Mesothelial cell of epicardium (in vitro differentiated cells): ENCODE measurements at regions not wholly inside any gene's neighbourhood (a gene's known extent, or its start where the extent isn't known, plus 50 kb on each side); places are given as distances from the start of the nearest gene placed in this dataset.

Source experiments
- DNase-seq, 2 experiments: peaks; one replicate each; pipeline ENCODE4 v3.0.0; 2021; ENCODE audit warnings: low spot score in 2 of 2; ENCODE audit not compliant: unreplicated experiment in 2 of 2
- H3K27ac Mint-ChIP-seq: 2 replicates; pipeline ENCODE4 v1.8.0; 2021; ENCODE audit warnings: mixed read lengths
- H3K27me3 Mint-ChIP-seq: 2 replicates; pipeline ENCODE4 v1.8.0; 2021; ENCODE audit warnings: low read depth, mixed read lengths
- H3K36me3 Mint-ChIP-seq: 2 replicates; pipeline ENCODE4 v1.8.0; 2021; ENCODE audit warnings: mixed read lengths
- H3K4me1 Mint-ChIP-seq: 2 replicates; pipeline ENCODE4 v1.8.0; 2021; ENCODE audit warnings: mixed read lengths
- H3K4me3 Mint-ChIP-seq: 2 replicates; pipeline ENCODE4 v1.8.0; 2021; ENCODE audit warnings: mild to moderate bottlenecking, moderate library complexity, mixed read lengths
- H3K9me3 Mint-ChIP-seq: 2 replicates; pipeline ENCODE4 v1.8.0; 2021; ENCODE audit warnings: mixed read lengths
- TF ChIP-seq, protein P1 (sequence below): fragments of 200-600 bp; sonication (generic); IDR thresholded peaks from one replicate; pipeline ENCODE4 v1.5.0; 2021; ENCODE audit warnings: antibody characterized with exemption; ENCODE audit not compliant: unreplicated experiment

DNA sequence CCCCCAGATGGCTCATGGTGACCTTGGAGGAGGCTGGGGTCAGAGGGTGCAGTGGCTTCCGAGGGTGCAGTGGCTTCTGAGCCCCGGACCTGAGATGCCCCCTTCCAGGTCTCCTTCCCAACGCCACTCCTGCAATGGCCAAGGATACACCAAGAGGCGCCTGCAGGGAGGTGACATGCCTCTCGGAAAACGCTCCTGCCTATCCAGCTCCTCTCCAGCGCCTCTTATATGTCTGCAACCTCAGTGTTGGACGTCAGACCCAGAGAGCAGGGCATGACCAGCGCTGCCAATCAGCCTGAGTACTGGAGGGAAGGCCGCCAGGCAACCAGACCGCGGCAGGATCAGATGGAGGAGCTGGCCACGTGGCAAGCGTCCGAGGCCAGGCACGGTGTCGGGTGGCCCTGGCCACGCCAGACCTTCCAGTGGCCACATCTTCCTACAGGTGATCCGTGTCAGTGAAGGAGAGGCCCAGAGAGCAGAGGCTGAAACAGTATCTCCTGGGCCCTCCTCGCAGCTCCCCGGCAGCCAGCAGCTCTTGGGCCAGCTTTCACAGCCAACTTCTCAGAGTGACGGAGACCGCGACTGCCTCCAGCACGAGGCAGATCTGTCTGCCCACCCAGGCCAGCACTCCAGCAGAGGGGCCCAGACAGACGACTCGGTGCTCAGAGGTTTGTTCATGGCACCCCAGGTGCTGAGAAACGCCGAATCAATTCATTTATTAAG, 199.5 kb upstream of the SALL3 start:
- Mint-ChIP-seq H3K27me3 (peaks cover 8% of the 10 kb centered on the region), H3K4me3 (no peak overlapping the region), H3K4me1 (no peaks in the 10 kb centered on the region), H3K27ac (no peak overlapping the region), H3K36me3 (no peaks in the 10 kb centered on the region), H3K9me3 (no peaks in the 10 kb centered on the region)
- TF ChIP-seq, protein P1, sequence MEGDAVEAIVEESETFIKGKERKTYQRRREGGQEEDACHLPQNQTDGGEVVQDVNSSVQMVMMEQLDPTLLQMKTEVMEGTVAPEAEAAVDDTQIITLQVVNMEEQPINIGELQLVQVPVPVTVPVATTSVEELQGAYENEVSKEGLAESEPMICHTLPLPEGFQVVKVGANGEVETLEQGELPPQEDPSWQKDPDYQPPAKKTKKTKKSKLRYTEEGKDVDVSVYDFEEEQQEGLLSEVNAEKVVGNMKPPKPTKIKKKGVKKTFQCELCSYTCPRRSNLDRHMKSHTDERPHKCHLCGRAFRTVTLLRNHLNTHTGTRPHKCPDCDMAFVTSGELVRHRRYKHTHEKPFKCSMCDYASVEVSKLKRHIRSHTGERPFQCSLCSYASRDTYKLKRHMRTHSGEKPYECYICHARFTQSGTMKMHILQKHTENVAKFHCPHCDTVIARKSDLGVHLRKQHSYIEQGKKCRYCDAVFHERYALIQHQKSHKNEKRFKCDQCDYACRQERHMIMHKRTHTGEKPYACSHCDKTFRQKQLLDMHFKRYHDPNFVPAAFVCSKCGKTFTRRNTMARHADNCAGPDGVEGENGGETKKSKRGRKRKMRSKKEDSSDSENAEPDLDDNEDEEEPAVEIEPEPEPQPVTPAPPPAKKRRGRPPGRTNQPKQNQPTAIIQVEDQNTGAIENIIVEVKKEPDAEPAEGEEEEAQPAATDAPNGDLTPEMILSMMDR, result no peak
- no peak for DNase-seq

DNA sequence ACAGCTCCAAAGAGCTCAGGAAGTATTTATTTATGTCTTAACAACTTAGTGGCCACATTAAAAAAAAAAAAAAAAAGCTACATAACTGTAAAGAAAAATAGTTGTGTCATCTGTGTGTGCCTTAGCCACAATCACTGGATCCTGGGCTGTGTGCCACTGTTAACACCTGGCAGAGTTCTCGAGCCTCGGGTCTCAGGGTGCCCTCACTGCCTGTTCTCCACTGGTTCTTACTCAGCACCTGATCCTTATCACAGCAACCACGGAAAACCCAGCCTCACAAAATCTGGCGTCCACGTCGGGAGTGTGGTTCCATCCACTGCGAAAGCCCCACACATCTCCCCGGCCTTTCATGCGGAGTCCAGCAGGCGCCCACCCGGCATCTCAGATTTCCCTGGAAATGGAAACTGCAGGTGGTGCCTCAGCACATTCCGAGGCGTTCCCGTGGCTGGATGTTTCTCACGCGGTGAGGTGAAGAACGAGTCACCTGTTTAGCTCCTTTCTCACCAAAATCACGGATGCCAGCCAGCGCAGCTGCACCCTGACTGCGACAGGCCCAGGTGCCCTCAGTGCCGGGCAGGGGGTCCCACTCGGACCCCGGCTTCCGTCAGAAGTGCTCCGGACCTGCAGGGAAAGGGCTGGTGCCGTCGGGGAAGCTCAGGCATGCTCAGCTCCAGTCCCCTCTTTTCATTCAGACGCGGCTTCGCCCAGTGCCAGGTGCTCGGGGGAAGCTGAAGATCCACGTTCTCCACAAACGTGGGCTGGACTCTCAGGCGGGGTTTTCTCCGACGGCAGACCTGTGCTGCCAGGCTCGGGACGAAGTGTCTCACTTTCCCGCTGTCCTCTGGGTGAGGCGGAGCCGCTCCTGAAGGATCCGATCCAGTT, 198.7 kb upstream of the SALL3 start:
- Mint-ChIP-seq H3K9me3 (no peaks in the 10 kb centered on the region), H3K27me3 (peaks cover 8% of the 10 kb centered on the region), H3K4me3 (no peak overlapping the region), H3K36me3 (no peaks in the 10 kb centered on the region), H3K27ac (no peak overlapping the region), H3K4me1 (no peaks in the 10 kb centered on the region)
- TF ChIP-seq, protein P1, result no peak
- no peak for DNase-seq

DNA sequence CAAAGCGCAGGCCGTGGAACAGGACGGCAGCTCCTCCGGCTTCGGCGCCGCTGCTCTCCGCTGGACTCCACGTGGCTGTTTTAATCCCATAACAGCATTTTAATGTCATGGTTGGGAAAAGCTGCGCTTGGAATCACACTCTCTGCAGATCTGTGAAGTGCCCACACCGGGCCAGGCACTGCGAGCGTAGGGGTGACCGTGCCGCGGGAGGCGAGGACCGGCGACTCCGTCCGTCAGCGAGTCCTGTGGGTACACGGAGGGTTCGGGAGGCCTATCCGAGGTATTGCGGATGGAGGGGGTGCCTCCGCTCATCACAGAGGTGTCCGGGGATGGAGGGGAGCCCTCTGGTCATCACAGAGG, 198.0 kb upstream of the SALL3 start:
- Mint-ChIP-seq H3K4me3 (no peak overlapping the region), H3K9me3 (no peaks in the 10 kb centered on the region), H3K36me3 (no peaks in the 10 kb centered on the region), H3K4me1 (no peaks in the 10 kb centered on the region), H3K27ac (no peak overlapping the region), H3K27me3 (peaks cover 8% of the 10 kb centered on the region)
- TF ChIP-seq, protein P1, result no peak
- no peak for DNase-seq

DNA sequence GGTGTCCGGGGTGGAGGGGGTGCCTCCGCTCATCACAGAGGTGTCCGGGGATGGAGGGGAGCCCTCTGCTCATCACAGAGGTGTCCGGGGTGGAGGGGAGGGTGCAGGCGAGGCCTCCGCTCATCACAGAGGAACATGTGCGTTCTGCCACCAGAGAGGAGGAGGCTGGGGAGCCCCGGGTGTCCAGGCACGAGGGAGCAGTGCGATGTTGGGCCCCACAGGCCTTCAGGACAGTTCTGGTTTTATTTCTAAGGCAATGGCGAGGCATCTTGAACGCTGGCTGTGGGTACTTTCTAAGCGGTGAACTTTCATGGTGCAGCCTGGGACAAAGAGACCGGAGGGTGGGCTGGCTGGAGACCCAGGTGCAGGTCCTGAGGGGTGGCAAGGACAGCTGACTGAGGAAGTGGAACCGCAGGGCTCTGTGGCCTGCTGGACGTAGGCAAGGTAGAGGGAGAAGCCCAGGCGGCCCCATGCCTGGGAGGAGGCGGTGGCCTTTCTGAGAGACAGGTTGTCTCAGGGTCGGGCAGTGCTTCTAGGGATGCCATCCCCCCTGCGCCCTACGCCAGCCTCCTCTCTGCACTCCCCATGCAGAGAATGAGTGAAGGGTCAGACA, 196.6 kb upstream of the SALL3 start:
- TF ChIP-seq, protein P1, result no peak
- no peak overlapping the region for H3K4me3 Mint-ChIP-seq
- H3K27me3 Mint-ChIP-seq, result peaks cover 6% of the 10 kb centered on the region
- no peak for DNase-seq
- no peak overlapping the region for H3K27ac Mint-ChIP-seq
- H3K9me3 Mint-ChIP-seq, result no peaks in the 10 kb centered on the region
- no peaks in the 10 kb centered on the region for H3K4me1 Mint-ChIP-seq
- H3K36me3 Mint-ChIP-seq, result no peaks in the 10 kb centered on the region

DNA sequence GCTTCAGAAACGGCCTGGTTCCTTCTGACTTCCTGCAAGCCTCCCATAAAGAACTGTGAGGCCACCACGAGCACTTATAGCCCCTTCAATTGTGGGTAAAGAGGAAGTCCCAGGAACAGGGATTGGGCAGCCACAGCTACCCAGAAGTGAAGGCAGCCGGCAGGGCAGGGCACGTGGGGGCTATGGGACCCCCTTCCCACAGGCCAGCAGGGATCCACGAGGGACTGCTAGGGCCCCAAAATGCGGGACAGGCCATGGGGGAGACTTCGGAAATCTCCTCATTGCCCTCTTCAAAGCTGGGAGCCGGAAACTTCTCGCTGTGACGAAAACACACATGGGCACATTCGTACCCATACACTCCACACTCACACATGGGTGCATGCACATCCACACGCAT, 196.1 kb upstream of the SALL3 start:
- no peaks in the 10 kb centered on the region for H3K36me3 Mint-ChIP-seq
- H3K4me3 Mint-ChIP-seq, result no peak overlapping the region
- H3K27me3 Mint-ChIP-seq, result peaks cover 7% of the 10 kb centered on the region

More for the DNA sequence above, 196.1 kb upstream of the SALL3 start:
- no peak for DNase-seq
- Mint-ChIP-seq H3K27ac (no peak overlapping the region), H3K4me1 (no peaks in the 10 kb centered on the region), H3K9me3 (no peaks in the 10 kb centered on the region)
- TF ChIP-seq, protein P1, result no peak
